Skeletal muscle satellite cell (primary cell): ENCODE measurements at regions not wholly inside any gene's neighbourhood (a gene's known extent, or its start where the extent isn't known, plus 50 kb on each side); places are given as distances from the start of the nearest gene placed in this dataset.

ENCODE experiments used
- H3K27me3 ChIP-seq: 2 replicates; pipeline ENCODE4 v1.7.0; 2013; ENCODE audit warnings: low read length; ENCODE audit not compliant: control insufficient read depth, insufficient read depth
- H3K36me3 ChIP-seq: 2 replicates; pipeline ENCODE4 v1.7.0; 2013; ENCODE audit warnings: mild to moderate bottlenecking, control low read depth, low read length; ENCODE audit not compliant: insufficient read depth
- H3K4me1 ChIP-seq: 2 replicates; pipeline ENCODE4 v1.7.0; 2013; ENCODE audit warnings: low read length; ENCODE audit not compliant: control insufficient read depth, insufficient read depth
- H3K4me2 ChIP-seq: 2 replicates; pipeline ENCODE4 v1.7.0; 2013; ENCODE audit warnings: mild to moderate bottlenecking, low read length
- H3K4me3 ChIP-seq: 2 replicates; pipeline ENCODE4 v1.7.0; 2013; ENCODE audit warnings: low read length
- H3K9ac ChIP-seq: 2 replicates; pipeline ENCODE4 v1.7.0; 2013; ENCODE audit warnings: mild to moderate bottlenecking, low read depth, low read length, moderate library complexity
- H3K9me3 ChIP-seq: replicated peaks from 2 replicates; pipeline ENCODE4 v1.7.0; 2013; ENCODE audit warnings: mild to moderate bottlenecking, control low read depth, low read length

DNA sequence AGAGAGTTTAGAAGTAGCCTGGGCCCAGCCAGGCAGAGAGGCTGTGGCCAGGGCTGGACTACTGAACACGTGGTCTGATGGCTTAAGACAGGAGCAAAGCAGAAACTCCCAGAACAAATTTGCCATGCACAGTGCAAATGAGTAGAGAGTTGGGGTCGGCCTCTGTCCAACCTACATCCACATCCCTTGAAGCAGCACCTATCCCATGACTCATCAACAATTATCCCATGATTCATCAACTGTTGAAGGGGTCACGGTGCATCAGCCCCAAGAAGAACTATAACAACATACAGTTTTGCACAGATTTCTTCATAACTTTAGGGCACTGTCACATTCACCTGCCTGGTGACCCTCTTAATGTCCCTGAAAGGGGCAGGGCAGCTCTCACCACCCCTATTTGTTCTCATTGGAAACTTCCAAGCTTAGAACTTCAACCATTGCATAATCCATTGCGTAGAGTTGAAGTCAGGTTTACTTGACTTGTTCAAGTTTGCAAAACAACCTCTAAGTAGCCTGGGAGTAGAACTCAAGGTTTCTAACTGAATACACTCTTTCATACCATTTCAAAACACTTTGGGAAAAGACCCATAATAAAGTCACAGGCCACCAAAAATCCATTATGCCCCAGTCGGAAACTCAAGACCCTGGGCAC is 235.2 kb upstream of the CDH5 start:
- H3K4me1 ChIP-seq = peaks cover 26% of the 10 kb centered on the region
- H3K4me3 ChIP-seq = no peak overlapping the region
- peaks cover 20% of the 10 kb centered on the region for H3K27me3 ChIP-seq

DNA sequence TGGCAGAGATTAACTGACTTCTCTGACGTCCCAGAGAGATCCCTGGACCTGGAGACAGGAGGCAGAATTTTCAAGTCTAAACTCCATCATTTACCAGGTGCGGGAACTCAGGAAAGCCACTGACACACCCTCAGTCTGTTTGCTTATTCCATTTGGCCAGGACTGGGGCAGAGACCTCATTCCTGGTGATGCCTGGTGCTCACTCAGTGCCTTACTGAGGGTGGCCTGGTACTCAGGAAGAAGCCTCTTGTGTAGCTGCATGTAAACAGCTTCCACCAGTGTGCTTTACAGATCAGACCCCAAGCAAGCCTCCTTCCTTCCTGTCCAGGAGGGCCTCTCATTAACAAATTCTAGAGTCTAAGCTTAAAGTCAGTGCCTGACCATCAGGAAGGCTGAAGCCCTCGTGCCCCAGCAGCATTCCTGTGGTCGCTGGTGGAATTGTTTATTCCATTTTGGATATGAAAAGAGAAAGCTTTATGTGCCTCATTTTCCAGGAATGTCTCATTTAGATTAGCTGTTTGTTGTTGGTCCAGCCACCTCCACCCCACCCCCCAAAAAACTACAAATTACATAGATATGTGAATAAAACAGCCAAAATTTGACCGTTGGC is 236.1 kb upstream of the CDH5 start:
- H3K27me3 ChIP-seq = peaks cover 20% of the 10 kb centered on the region
- H3K4me3 ChIP-seq = no peak overlapping the region
- peaks cover 26% of the 10 kb centered on the region for H3K4me1 ChIP-seq
- no peaks in the 10 kb centered on the region for H3K36me3 ChIP-seq
- no peaks in the 10 kb centered on the region for H3K9me3 ChIP-seq
- no peak overlapping the region for H3K4me2 ChIP-seq
- H3K9ac ChIP-seq = peak overlapping the region; percentile 25

More for the DNA sequence above, 235.2 kb upstream of the CDH5 start:
- H3K4me2 ChIP-seq = no peak overlapping the region
- H3K36me3 ChIP-seq = no peaks in the 10 kb centered on the region
- H3K9me3 ChIP-seq = no peaks in the 10 kb centered on the region
- no peak overlapping the region for H3K9ac ChIP-seq

DNA sequence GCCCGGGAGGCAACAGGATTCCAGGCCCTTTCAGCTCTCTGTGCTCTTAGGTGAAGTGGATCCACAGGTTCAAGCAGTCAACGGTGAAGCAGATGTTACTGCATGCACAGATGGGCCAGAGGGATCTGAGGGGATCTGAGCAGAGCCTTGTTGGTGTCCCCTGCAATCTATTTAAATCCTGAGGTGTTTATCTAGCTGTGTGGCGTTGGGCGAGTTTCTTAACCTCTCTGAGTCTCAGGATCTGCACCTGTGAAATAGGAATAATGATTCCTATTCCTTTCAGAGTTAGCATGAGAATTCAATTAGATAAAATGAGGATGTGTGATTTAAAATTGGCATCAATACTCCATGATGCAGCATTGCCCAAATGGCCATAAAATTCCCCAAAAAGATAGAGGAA is 237.3 kb upstream of the CDH5 start:
- no peak overlapping the region for H3K4me3 ChIP-seq
- H3K9ac ChIP-seq = no peak overlapping the region
- no peaks in the 10 kb centered on the region for H3K36me3 ChIP-seq
- H3K9me3 ChIP-seq = no peaks in the 10 kb centered on the region
- no peak overlapping the region for H3K4me2 ChIP-seq
- peaks cover 20% of the 10 kb centered on the region for H3K27me3 ChIP-seq
- H3K4me1 ChIP-seq = peaks cover 26% of the 10 kb centered on the region

DNA sequence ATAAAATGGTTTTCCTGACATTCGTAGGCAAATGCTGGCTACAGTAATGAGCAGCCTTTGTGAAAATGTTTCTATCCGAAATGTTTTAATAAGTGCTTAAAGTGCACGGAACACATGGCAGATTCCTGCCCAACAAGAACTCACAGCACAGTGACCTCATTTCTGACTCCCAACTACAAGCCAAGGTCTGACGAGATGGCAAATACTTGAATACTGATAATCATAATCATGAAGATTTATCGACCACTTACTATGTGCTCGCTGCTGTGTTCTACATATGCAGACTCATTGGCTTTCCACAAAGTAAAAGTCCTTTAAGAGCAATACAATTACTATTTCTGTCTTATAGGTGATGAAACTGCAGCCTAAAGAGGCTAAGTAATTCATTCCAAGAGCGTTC is 238.1 kb upstream of the CDH5 start:
- Histone ChIP-seq H3K9ac (no peak overlapping the region), H3K4me2 (no peak overlapping the region), H3K9me3 (no peaks in the 10 kb centered on the region), H3K4me1 (peaks cover 26% of the 10 kb centered on the region), H3K36me3 (no peaks in the 10 kb centered on the region), H3K4me3 (no peak overlapping the region), H3K27me3 (peaks cover 20% of the 10 kb centered on the region)

DNA sequence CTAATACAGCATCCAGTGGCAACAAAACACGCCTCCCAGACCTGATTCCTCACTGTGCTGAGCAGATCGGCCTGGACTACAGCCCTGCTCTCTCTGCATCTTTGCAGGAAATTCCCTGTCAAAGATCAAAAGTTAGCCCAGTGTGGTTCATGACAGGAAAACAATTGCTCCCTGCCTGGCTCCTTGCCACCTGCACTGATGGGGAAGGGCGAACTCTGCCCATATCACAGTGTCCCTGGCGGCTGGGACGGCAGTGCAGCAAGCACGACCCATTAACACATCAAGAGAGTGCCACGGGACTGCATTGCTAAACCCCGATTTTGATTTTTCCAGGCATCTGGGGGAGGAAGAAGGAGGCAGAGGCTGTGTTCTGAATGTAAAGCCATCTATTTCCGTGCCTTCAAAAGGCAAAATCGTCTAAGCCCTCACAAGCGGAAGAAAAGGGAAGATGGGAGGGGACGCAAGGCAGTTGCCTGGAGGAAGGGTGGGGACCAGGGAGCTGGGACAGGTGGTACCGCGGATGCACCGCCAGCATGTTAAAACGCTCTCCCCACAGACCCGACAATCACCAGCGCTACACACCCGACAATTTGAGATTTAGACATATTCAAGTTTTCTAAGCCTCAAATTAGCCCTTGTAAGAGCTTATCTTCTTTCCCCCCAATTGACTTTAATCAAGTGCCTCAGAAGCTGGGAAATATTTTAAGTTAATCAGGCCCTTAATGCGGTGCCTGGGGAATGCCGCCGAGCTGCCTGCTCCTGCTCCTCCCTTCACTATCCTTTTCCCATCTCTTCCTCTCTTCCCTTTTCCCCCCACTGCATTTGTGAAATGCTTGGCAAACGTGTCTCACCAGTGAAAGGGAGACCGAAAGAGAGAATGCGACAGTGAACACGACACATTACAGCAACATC is 238.8 kb upstream of the CDH5 start:
- H3K27me3 ChIP-seq = peaks cover 20% of the 10 kb centered on the region
- no peak overlapping the region for H3K4me2 ChIP-seq
- H3K36me3 ChIP-seq = no peaks in the 10 kb centered on the region
- H3K4me3 ChIP-seq = no peak overlapping the region
- no peaks in the 10 kb centered on the region for H3K9me3 ChIP-seq
- H3K9ac ChIP-seq = no peak overlapping the region
- peaks cover 26% of the 10 kb centered on the region for H3K4me1 ChIP-seq

DNA sequence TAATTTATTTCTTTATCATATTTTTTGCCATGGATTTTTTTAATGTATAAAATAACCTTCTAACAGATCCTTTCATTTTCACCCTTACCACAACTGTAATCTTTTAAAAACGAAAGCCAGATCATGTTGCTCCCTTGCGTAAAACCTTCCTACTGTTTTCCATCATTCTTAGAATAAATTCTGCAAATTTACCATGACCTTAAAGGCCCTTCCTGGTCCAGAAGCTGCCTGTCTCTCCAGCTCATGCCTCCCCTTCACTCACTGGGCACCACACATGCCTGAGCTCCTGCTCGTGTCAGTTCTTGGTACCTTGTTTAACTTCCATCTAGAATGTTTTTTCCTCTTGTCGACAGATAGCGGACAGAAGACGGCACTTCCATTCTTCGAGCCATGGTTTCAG is 245.0 kb upstream of the CDH5 start:
- H3K4me2 ChIP-seq = no peak overlapping the region
- H3K9ac ChIP-seq = no peak overlapping the region
- no peaks in the 10 kb centered on the region for H3K4me1 ChIP-seq
- no peak overlapping the region for H3K4me3 ChIP-seq
- peaks cover 2% of the 10 kb centered on the region for H3K27me3 ChIP-seq
- no peaks in the 10 kb centered on the region for H3K9me3 ChIP-seq
- H3K36me3 ChIP-seq = no peaks in the 10 kb centered on the region

DNA sequence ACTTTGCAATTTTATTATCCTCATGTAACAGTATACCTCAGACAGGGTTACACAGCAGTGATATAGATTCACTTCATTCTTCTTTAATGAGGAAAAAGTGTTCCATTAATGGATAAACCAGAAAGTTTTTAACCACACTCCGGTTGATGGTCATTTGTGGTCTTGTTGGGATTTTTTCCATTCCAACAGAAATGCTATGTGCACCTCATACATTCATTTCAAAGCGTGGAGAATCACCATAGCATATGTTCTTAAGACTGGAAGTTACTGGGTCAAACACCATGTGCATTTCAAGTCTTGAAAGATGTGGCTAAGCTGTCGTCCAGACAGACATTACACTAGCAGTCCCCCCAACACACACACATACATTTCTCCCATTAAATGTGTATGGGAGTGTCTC is 245.8 kb upstream of the CDH5 start:
- Histone ChIP-seq H3K4me3 (no peak overlapping the region), H3K9ac (no peak overlapping the region), H3K27me3 (no peaks in the 10 kb centered on the region), H3K4me2 (no peak overlapping the region), H3K4me1 (no peaks in the 10 kb centered on the region), H3K9me3 (no peaks in the 10 kb centered on the region), H3K36me3 (no peaks in the 10 kb centered on the region)

DNA sequence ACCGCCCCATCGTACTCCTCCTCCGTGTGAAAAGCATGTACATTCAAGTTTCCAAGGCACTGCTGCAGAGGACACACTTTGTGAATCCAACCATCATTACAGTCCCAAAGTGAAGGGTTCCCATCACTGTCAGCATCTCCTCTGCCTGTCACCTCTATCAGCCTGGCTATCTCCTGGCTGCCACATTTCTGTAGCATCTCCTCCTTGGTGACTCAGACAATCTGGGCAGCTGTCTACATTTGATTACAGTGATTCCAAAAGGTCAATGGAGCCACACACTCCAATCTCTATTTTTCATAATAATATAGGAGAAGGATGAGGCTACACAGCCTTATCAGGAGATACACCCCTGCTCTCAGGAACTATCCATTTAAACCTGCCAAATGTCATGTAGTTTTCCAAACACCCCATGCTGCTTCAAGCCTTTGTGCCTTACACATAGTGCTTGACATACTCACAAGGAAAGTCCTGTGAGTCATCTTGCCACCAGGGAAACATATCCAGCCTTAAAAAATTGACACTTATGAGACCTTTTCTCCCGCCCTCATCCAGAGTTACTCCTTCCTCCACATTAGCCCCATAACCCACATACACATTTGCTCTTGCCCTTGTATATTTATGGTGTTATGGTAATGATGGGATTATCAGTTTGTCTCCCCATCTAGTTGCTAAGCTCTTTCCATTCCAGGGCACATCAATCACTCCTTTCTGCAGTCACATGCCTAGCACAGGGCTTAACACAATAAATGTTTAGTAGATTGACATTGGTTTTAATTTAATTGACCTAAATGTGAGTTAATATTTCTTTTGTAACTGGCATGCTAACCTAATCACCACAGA is 250.1 kb upstream of the CDH5 start:
- peaks cover 6% of the 10 kb centered on the region for H3K27me3 ChIP-seq
- no peaks in the 10 kb centered on the region for H3K36me3 ChIP-seq
- H3K4me1 ChIP-seq = no peaks in the 10 kb centered on the region
- no peaks in the 10 kb centered on the region for H3K9me3 ChIP-seq
- H3K4me3 ChIP-seq = no peak overlapping the region
- H3K9ac ChIP-seq = no peak overlapping the region
- no peak overlapping the region for H3K4me2 ChIP-seq

DNA sequence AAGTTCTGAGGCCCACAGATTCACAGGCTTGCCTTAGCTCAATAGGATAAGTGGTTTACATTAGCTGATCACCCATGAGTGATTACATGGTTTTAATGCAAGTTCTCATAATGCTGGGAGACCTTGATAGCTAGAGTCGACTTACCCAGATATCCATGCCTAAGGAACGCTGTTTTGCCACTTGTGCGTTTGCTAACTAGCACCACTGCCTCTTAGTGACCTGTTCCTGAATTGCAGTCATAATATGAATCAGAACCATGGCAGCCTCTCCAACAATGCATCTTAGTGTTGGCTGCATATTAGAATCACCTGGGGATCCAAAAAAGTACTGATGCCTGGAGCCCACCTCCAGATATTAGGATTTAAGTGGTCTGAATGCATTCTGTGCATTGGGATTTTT is 251.1 kb upstream of the CDH5 start:
- Histone ChIP-seq H3K4me3 (no peak overlapping the region), H3K9me3 (no peaks in the 10 kb centered on the region), H3K4me1 (no peaks in the 10 kb centered on the region), H3K27me3 (peaks cover 6% of the 10 kb centered on the region), H3K36me3 (no peaks in the 10 kb centered on the region), H3K9ac (no peak overlapping the region), H3K4me2 (no peak overlapping the region)

DNA sequence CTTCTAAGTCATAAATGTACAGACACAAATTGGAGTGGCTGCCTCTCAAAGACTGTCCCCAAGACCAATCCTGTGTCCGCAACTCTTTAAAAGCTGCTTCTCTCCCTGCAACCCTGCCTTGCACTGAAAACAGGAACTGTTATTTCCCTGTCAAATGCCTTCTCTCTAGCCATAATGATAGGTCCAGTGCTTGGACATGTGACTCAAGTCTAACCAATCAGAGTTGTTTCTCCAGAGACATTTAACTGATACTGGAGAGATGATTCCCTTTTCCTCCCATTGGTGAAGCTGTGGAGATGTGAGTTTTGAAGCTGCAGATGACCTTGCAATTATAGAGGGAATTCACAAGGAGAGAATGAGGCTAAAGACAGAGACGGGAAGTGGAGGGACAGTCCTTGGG is 253.3 kb upstream of the CDH5 start:
- H3K27me3 ChIP-seq = peaks cover 6% of the 10 kb centered on the region
- H3K4me2 ChIP-seq = no peak overlapping the region
- H3K9ac ChIP-seq = no peak overlapping the region
- peaks cover 4% of the 10 kb centered on the region for H3K4me1 ChIP-seq
- no peaks in the 10 kb centered on the region for H3K36me3 ChIP-seq
- no peaks in the 10 kb centered on the region for H3K9me3 ChIP-seq
- no peak overlapping the region for H3K4me3 ChIP-seq

DNA sequence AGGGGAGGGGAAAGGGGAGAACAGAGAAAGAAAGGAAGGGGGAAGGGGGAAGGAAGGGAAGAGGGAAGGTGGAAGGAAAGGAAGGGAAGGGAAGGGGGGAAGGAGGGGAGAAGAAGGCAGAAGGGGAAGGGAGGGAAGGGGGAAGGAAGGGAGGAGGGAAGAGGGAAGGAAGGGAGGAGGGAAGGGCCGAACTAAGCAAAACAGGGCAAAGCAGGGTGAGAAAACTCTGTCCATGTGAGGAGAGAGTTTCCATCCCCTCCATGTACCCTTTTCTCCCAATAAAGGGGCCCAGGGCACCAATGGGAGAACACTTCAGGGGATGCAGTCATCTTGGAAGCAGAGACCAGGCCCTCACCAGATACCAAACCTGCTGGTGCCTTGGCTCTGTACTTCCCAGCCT is 256.8 kb upstream of the CDH5 start:
- Histone ChIP-seq H3K4me2 (no peak overlapping the region), H3K9me3 (no peaks in the 10 kb centered on the region), H3K27me3 (peaks cover 6% of the 10 kb centered on the region), H3K4me1 (peaks cover 10% of the 10 kb centered on the region), H3K4me3 (no peak overlapping the region), H3K9ac (no peak overlapping the region), H3K36me3 (no peaks in the 10 kb centered on the region)
